GM12878 (cell line): ENCODE measurements at regions not wholly inside any gene's neighbourhood (a gene's known extent, or its start where the extent isn't known, plus 50 kb on each side); places are given as distances from the start of the nearest gene placed in this dataset.

Experiments
- ATAC-seq: fragments of 200-7000 bp; cut with Tn5 transposase; 3 replicates; pipeline ENCODE4 v1.9.1; 2020; ENCODE audit warnings: mild to moderate bottlenecking, moderate library complexity
- BruUV-seq: library from RNA; stranded (reverse); fragments of 400-500 nt; replicated peaks from 2 replicates; lab custom pipeline; 2021; lab: Mats Ljungman, UMichigan
- CTCF ChIA-PET: fragments of 300-600 bp; sonication (Branson Sonifier 250); formaldehyde crosslinking; extraction: SDS; loops from one replicate; lab custom pipeline; 2021; ENCODE audit warnings: inconsistent platforms; lab: Yijun Ruan, JAX
- POLR2A ChIA-PET: fragments of 350-600 bp; formaldehyde crosslinking; extraction: SDS; loops from one replicate; lab custom pipeline; 2021; ENCODE audit warnings: inconsistent platforms; lab: Charles Lee
- RAD21 ChIA-PET: fragments of 300-600 bp; sonication (Branson Sonifier 250); formaldehyde crosslinking; loops from one replicate; lab custom pipeline; 2023; ENCODE audit warnings: antibody characterized with exemption; ENCODE audit not compliant: unreplicated experiment; lab: Charles Lee
- SMC1A ChIA-PET: fragments of 300-600 bp; sonication (Branson Sonifier 250); formaldehyde crosslinking; loops from one replicate; lab custom pipeline; 2023; ENCODE audit not compliant: unreplicated experiment, uncharacterized antibody; lab: Charles Lee
- DNase-seq: peaks from one replicate; pipeline ENCODE4 v3.0.0-alpha.2; 2011; ENCODE audit warnings: low read depth, low spot score
- FAIRE-seq: peaks from 3 replicates; lab custom pipeline; 2011; peaks lifted over from hg19 to GRCh38; lab: Jason Lieb, UNC
- H2AFZ ChIP-seq: 2 replicates; pipeline ENCODE4 v1.6.0; 2011; ENCODE audit warnings: low read depth, low read length, control low read depth; ENCODE audit not compliant: control insufficient read depth
- H3K27ac ChIP-seq: 2 replicates; pipeline ENCODE4 v1.5.1; 2011; ENCODE audit warnings: control low read depth; ENCODE audit not compliant: control insufficient read depth, insufficient read depth
- H3K27me3 ChIP-seq, 2 experiments: replicated peaks in 1 of 2; 2 replicates each; pipeline versions ENCODE4 v1.6.0 to v1.6.1; 2011; ENCODE audit warnings: low read length in 1 of 2; ENCODE audit not compliant: control insufficient read depth in 2 of 2, insufficient read depth in 2 of 2
- H3K36me3 ChIP-seq, 2 experiments: 2 replicates each; pipeline ENCODE4 v1.5.1; 2011; ENCODE audit warnings: low read length in 1 of 2; ENCODE audit not compliant: control insufficient read depth in 2 of 2, insufficient read depth in 2 of 2
- H3K4me1 ChIP-seq: 2 replicates; pipeline ENCODE4 v1.6.1; 2011; ENCODE audit warnings: mild to moderate bottlenecking, low read length, moderate library complexity, mixed read lengths; ENCODE audit not compliant: control insufficient read depth, insufficient read depth
- H3K4me2 ChIP-seq: 2 replicates; pipeline ENCODE4 v1.6.0; 2011; ENCODE audit warnings: control low read depth; ENCODE audit not compliant: control insufficient read depth, insufficient read depth
- H3K4me3 ChIP-seq: fragments of 200-600 bp; sonication (generic); 2 replicates; pipeline ENCODE4 v1.5.1; 2016
- H3K79me2 ChIP-seq: 2 replicates; pipeline ENCODE4 v1.6.0; 2011; ENCODE audit warnings: low read length; ENCODE audit not compliant: control insufficient read depth, insufficient read depth
- H3K9ac ChIP-seq: 2 replicates; pipeline ENCODE4 v1.8.0; 2011; ENCODE audit warnings: low read length, control low read depth, mixed read lengths; ENCODE audit not compliant: control insufficient read depth, insufficient read depth
- H3K9me3 ChIP-seq: replicated peaks from 3 replicates; pipeline ENCODE4 v1.5.1; 2011; ENCODE audit warnings: mild to moderate bottlenecking, low read length; ENCODE audit not compliant: control insufficient read depth, insufficient read depth
- H4K20me1 ChIP-seq: 2 replicates; pipeline ENCODE4 v1.6.0; 2011; ENCODE audit not compliant: control insufficient read depth, insufficient read depth
- BACH1 ChIP-seq: fragments of 450-650 bp; IDR thresholded peaks from 2 replicates; pipeline ENCODE4 v1.6.1; 2017; ENCODE audit warnings: mild to moderate bottlenecking, borderline replicate concordance
- IRF4 ChIP-seq: IDR thresholded peaks from 2 replicates; pipeline ENCODE4 v1.6.1; 2011; ENCODE audit warnings: low read depth, low read length
- RELB ChIP-seq: fragments of 450-650 bp; IDR thresholded peaks from 2 replicates; pipeline ENCODE4 v1.6.1; 2017; ENCODE audit warnings: low read depth, mild to moderate bottlenecking, moderate library complexity
- SUPT20H ChIP-seq: IDR thresholded peaks from 2 replicates; pipeline ENCODE4 v1.6.1; 2011; ENCODE audit warnings: low read depth, mild to moderate bottlenecking, low read length, moderate library complexity, borderline replicate concordance; ENCODE audit not compliant: control insufficient read depth
- TCF3 ChIP-seq: IDR thresholded peaks from 2 replicates; pipeline ENCODE4 v1.6.1; 2012; ENCODE audit warnings: low read depth, mild to moderate bottlenecking, low read length, borderline replicate concordance; ENCODE audit not compliant: insufficient read depth
- WRNIP1 ChIP-seq: IDR thresholded peaks from 2 replicates; pipeline ENCODE4 v1.6.1; 2011; ENCODE audit warnings: low read depth, low read length, improper control_type of control experiment, borderline replicate concordance
- WGBS: methylation state at CpG from one replicate; pipeline ENCODE4 v1.1.6; 2016; ENCODE audit warnings: low lambda C conversion rate; ENCODE audit not compliant: insufficient replicate concordance, insufficient coverage; ENCODE audit errors: missing lambda C conversion rate; 5-methylcytosine and 5-hydroxymethylcytosine counted together
- in situ Hi-C: fragments of 300-500 bp; cut with MboI; formaldehyde crosslinking; loops from 9 replicates; pipeline ENCODE4 v1.14.3; 2018; ENCODE audit warnings: mixed read lengths
- intact Hi-C: fragments of 100-400 bp; cut with micrococcal nuclease; formaldehyde crosslinking; loops from one replicate; pipeline ENCODE4 v1.14.2; 2022; ENCODE audit not compliant: unreplicated experiment
- TF ChIP-seq, protein P1 (sequence below): IDR thresholded peaks from 2 replicates; pipeline ENCODE4 v1.6.1; 2011; ENCODE audit warnings: borderline replicate concordance, low read depth, mild to moderate bottlenecking, moderate library complexity, low read length; ENCODE audit not compliant: insufficient read depth, poor library complexity, severe bottlenecking
- TF ChIP-seq, protein P2 (sequence below): fragments of 450-650 bp; IDR thresholded peaks from 2 replicates; pipeline ENCODE4 v1.6.1; 2017; ENCODE audit warnings: antibody characterized with exemption, mild to moderate bottlenecking, moderate library complexity

DNA sequence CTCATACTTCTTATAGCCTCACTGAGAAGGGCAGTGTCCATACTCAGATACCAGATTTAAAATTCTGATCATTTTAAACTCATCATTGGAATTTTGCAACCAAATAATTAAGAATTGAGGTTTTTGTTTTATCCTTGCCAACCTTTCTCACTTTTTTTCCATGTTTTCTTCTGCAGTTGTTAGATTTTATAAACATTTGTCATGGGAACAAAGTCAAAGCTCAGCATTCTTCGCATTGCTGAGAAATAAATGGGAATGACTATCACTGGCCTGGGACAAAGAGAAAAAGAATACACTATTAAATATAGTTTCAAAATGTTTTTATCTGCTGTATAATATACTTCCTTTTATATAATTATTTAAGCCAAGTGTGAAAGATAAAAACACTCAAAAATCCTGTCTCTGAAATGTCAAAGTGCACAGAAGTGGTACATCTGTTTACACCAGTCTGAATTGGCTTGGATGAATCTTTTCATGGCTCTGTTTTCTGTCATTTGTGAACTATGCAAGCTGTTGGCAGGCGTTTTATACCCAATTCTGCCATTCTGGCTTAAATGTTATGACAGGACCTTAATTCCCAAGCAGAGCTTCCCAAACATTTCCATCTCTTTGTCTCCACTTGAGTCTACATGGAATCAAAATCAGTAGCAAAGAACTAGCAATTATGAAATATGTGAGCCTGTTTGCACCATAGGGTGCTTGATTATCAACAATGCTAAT lies 249.3 kb upstream of the SYT4 start:
- Histone ChIP-seq H3K27ac (no peak overlapping the region), H3K4me1 (no peaks in the 10 kb centered on the region), H3K9me3 (no peaks in the 10 kb centered on the region), H4K20me1 (no peaks in the 10 kb centered on the region), H3K36me3 (no peaks in the 10 kb centered on the region), H3K4me2 (no peak overlapping the region), H3K79me2 (no peaks in the 10 kb centered on the region), H2AFZ (no peak overlapping the region), H3K27me3 (no peaks in the 10 kb centered on the region), H3K4me3 (no peak overlapping the region), H3K9ac (no peak overlapping the region)
- DNase-seq (no peak), FAIRE-seq (no peak), ATAC-seq (no peak)
- BruUV-seq: no TSS peak
- TF ChIP-seq IRF4 (no peak), RELB (no peak), WRNIP1 (no peak), BACH1 (no peak), TCF3 (no peak), SUPT20H (no peak)
- TF ChIP-seq, protein P1, sequence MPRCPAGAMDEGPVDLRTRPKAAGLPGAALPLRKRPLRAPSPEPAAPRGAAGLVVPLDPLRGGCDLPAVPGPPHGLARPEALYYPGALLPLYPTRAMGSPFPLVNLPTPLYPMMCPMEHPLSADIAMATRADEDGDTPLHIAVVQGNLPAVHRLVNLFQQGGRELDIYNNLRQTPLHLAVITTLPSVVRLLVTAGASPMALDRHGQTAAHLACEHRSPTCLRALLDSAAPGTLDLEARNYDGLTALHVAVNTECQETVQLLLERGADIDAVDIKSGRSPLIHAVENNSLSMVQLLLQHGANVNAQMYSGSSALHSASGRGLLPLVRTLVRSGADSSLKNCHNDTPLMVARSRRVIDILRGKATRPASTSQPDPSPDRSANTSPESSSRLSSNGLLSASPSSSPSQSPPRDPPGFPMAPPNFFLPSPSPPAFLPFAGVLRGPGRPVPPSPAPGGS: no peak
- TF ChIP-seq, protein P2, sequence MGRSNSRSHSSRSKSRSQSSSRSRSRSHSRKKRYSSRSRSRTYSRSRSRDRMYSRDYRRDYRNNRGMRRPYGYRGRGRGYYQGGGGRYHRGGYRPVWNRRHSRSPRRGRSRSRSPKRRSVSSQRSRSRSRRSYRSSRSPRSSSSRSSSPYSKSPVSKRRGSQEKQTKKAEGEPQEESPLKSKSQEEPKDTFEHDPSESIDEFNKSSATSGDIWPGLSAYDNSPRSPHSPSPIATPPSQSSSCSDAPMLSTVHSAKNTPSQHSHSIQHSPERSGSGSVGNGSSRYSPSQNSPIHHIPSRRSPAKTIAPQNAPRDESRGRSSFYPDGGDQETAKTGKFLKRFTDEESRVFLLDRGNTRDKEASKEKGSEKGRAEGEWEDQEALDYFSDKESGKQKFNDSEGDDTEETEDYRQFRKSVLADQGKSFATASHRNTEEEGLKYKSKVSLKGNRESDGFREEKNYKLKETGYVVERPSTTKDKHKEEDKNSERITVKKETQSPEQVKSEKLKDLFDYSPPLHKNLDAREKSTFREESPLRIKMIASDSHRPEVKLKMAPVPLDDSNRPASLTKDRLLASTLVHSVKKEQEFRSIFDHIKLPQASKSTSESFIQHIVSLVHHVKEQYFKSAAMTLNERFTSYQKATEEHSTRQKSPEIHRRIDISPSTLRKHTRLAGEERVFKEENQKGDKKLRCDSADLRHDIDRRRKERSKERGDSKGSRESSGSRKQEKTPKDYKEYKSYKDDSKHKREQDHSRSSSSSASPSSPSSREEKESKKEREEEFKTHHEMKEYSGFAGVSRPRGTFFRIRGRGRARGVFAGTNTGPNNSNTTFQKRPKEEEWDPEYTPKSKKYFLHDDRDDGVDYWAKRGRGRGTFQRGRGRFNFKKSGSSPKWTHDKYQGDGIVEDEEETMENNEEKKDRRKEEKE: no peak
- 3% methylated on average over 2 of the region's 2 CpGs for WGBS
- ChIA-PET CTCF (no interaction called here), SMC1A (no interaction called here), RAD21 (no interaction called here), POLR2A (no interaction called here)
- intact Hi-C loops: no loop called here
- in situ Hi-C loops: no loop called here
